H1 (cell line): ENCODE measurements at regions not wholly inside any gene's neighbourhood (a gene's known extent, or its start where the extent isn't known, plus 50 kb on each side); places are given as distances from the start of the nearest gene placed in this dataset.

Experiments
- CTCF ChIA-PET: fragments of 300-600 bp; sonication (Branson Sonifier 250); formaldehyde crosslinking; loops from one replicate; lab custom pipeline; 2021; ENCODE audit not compliant: partially characterized antibody; lab: Charles Lee
- POLR2A ChIA-PET: fragments of 300-600 bp; sonication (Branson Sonifier 250); formaldehyde crosslinking; loops from one replicate; lab custom pipeline; 2021; ENCODE audit warnings: inconsistent platforms; ENCODE audit not compliant: partially characterized antibody; lab: Charles Lee
- DNase-seq, 2 experiments: peaks; one replicate each; pipeline versions ENCODE4 v3.0.0 to v3.0.0-alpha.2; 2010 to 2022; ENCODE audit warnings: low spot score in 2 of 2, low read depth in 1 of 2, mixed read lengths in 1 of 2
- FAIRE-seq: peaks from 2 replicates; lab custom pipeline; 2011; peaks lifted over from hg19 to GRCh38; lab: Jason Lieb, UNC
- H2AFZ ChIP-seq: 2 replicates; pipeline ENCODE4 v1.8.1; 2012; ENCODE audit warnings: low read length, inconsistent platforms
- H2AK5ac ChIP-seq: 2 replicates; pipeline ENCODE4 v1.6.1; 2013; ENCODE audit warnings: low read depth, low read length
- H2BK120ac ChIP-seq: replicated peaks from 2 replicates; pipeline ENCODE3; 2013; ENCODE audit warnings: low read depth, low read length, inconsistent platforms
- H2BK12ac ChIP-seq: 2 replicates; pipeline ENCODE4 v1.6.1; 2013; ENCODE audit warnings: low read depth, low read length
- H2BK15ac ChIP-seq: 2 replicates; pipeline ENCODE4 v1.6.1; 2013; ENCODE audit warnings: low read length
- H2BK20ac ChIP-seq: 2 replicates; pipeline ENCODE4 v1.6.1; 2013; ENCODE audit warnings: low read length
- H2BK5ac ChIP-seq: 2 replicates; pipeline ENCODE4 v1.6.1; 2013; ENCODE audit warnings: low read depth, low read length
- H3K14ac ChIP-seq: 2 replicates; pipeline ENCODE4 v1.6.1; 2013; ENCODE audit warnings: inconsistent platforms; ENCODE audit not compliant: insufficient read length
- H3K18ac ChIP-seq: 2 replicates; pipeline ENCODE4 v1.6.1; 2013; ENCODE audit warnings: low read length; ENCODE audit errors: extremely low read depth
- H3K23ac ChIP-seq: 2 replicates; pipeline ENCODE4 v1.6.1; 2013; ENCODE audit warnings: inconsistent platforms; ENCODE audit not compliant: insufficient read length
- H3K23me2 ChIP-seq: 2 replicates; pipeline ENCODE4 v1.6.1; 2013; ENCODE audit warnings: low read depth, low read length
- H3K27ac ChIP-seq: 2 replicates; pipeline ENCODE4 v1.6.1; 2011; ENCODE audit warnings: low read depth, low read length, inconsistent platforms
- H3K27me3 ChIP-seq, 4 experiments: replicated peaks in 1 of 4; 1 replicate in 1 of 4; 2 replicates in 3 of 4; pipeline versions ENCODE4 v1.6.1 to v1.8.1; 2011 to 2013; ENCODE audit warnings: low read length in 3 of 4, mild to moderate bottlenecking in 3 of 4, inconsistent platforms in 2 of 4, mixed read lengths in 2 of 4, moderate library complexity in 1 of 4; ENCODE audit not compliant: control insufficient read depth in 3 of 4, insufficient read depth in 3 of 4; ENCODE audit errors: extremely low read depth in 1 of 4
- H3K36me3 ChIP-seq, 4 experiments: 2 replicates each; pipeline versions ENCODE4 v1.6.1 to v1.8.1; 2011 to 2013; ENCODE audit warnings: mild to moderate bottlenecking in 4 of 4, low read length in 3 of 4, moderate library complexity in 2 of 4, control low read depth in 1 of 4, inconsistent platforms in 1 of 4; ENCODE audit not compliant: insufficient read depth in 4 of 4, control insufficient read depth in 2 of 4
- H3K4ac ChIP-seq: replicated peaks from 2 replicates; pipeline ENCODE3; 2013; ENCODE audit warnings: low read length, low read depth, mixed read lengths, inconsistent platforms; ENCODE audit not compliant: insufficient read length
- H3K4me1 ChIP-seq, 4 experiments: replicated peaks in 1 of 4; 1 replicate in 1 of 4; 2 replicates in 3 of 4; pipeline versions ENCODE4 v1.6.1 to v1.8.1; 2011 to 2013; ENCODE audit warnings: low read length in 3 of 4, inconsistent platforms in 2 of 4, mixed read lengths in 1 of 4; ENCODE audit not compliant: insufficient read depth in 4 of 4, control insufficient read depth in 3 of 4
- H3K4me2 ChIP-seq, 2 experiments: 2 replicates each; pipeline versions ENCODE4 v1.6.1 to v1.8.1; 2011 to 2013; ENCODE audit warnings: low read depth in 2 of 2, low read length in 2 of 2, control low read depth in 1 of 2, inconsistent platforms in 1 of 2, mild to moderate bottlenecking in 1 of 2; ENCODE audit not compliant: insufficient read depth in 1 of 2
- H3K4me3 ChIP-seq, 4 experiments: fragments of 200-600, 300-600 bp in 1 of 4; sonication (generic), shearing (Covaris generic), sonication (Bioruptor Twin) in 1 of 4; 2 replicates each; pipeline versions ENCODE4 v1.5.1 to v1.8.1; 2011 to 2016; ENCODE audit warnings: low read length in 4 of 4, low read depth in 3 of 4, control low read depth in 2 of 4, inconsistent platforms in 2 of 4, mild to moderate bottlenecking in 2 of 4, mixed read lengths in 1 of 4, moderate library complexity in 1 of 4; ENCODE audit not compliant: insufficient read depth in 2 of 4; ENCODE audit errors: extremely low read depth in 1 of 4
- H3K56ac ChIP-seq: replicated peaks from 2 replicates; pipeline ENCODE3; 2013; ENCODE audit warnings: low read depth, mild to moderate bottlenecking, mixed read lengths, low read length, inconsistent platforms; ENCODE audit not compliant: insufficient read length
- H3K79me1 ChIP-seq: 2 replicates; pipeline ENCODE4 v1.6.1; 2013; ENCODE audit warnings: low read depth, low read length, control low read depth
- H3K79me2 ChIP-seq, 2 experiments: 2 replicates each; pipeline versions ENCODE4 v1.6.1 to v1.8.1; 2012 to 2013; ENCODE audit warnings: low read length in 2 of 2, mild to moderate bottlenecking in 2 of 2, inconsistent platforms in 1 of 2; ENCODE audit not compliant: insufficient read depth in 2 of 2, control insufficient read depth in 1 of 2
- H3K9ac ChIP-seq, 4 experiments: replicated peaks in 1 of 4; 1 replicate in 1 of 4; 2 replicates in 3 of 4; pipeline versions ENCODE4 v1.6.1 to v1.8.1; 2011 to 2013; ENCODE audit warnings: low read depth in 3 of 4, low read length in 3 of 4, control low read depth in 2 of 4, mild to moderate bottlenecking in 2 of 4, moderate library complexity in 2 of 4, inconsistent platforms in 1 of 4; ENCODE audit errors: extremely low read depth in 1 of 4
- H3K9me3 ChIP-seq, 2 experiments: 2 replicates each; pipeline versions ENCODE4 v1.6.1 to v1.8.1; 2012 to 2013; ENCODE audit warnings: mild to moderate bottlenecking in 2 of 2, moderate library complexity in 2 of 2, control low read depth in 1 of 2, inconsistent platforms in 1 of 2, low read depth in 1 of 2, low read length in 1 of 2, mixed read lengths in 1 of 2; ENCODE audit not compliant: insufficient read depth in 2 of 2
- H4K20me1 ChIP-seq, 2 experiments: replicated peaks in 1 of 2; 2 replicates each; pipeline versions ENCODE3 to v1.8.1; 2011 to 2013; ENCODE audit warnings: inconsistent platforms in 2 of 2, low read length in 2 of 2, mild to moderate bottlenecking in 1 of 2; ENCODE audit not compliant: insufficient read depth in 2 of 2, control insufficient read depth in 1 of 2
- H4K5ac ChIP-seq: 2 replicates; pipeline ENCODE4 v1.6.1; 2013; ENCODE audit warnings: low read length, low read depth, mixed read lengths, inconsistent platforms; ENCODE audit not compliant: insufficient read length
- H4K8ac ChIP-seq: 2 replicates; pipeline ENCODE4 v1.8.0; 2013; ENCODE audit warnings: mild to moderate bottlenecking, moderate library complexity, low read length, inconsistent platforms; ENCODE audit not compliant: insufficient read depth; ENCODE audit errors: extremely low read depth
- H4K91ac ChIP-seq: replicated peaks from 2 replicates; pipeline ENCODE3; 2013; ENCODE audit warnings: low read length, mixed read lengths, inconsistent platforms; ENCODE audit not compliant: insufficient read length
- RFX5 ChIP-seq: IDR thresholded peaks from 2 replicates; pipeline ENCODE4 v1.6.1; 2011; ENCODE audit warnings: low read depth, low read length, improper control_type of control experiment, borderline replicate concordance

GRCh38 chr12:88729196-88729595, 148.9 kb upstream of the KITLG start:
- FAIRE-seq (no peak), DNase-seq (no peak)
- no peak overlapping the region for H3K9ac ChIP-seq
- ChIA-PET CTCF (interaction anchor here (0.7 kb wide), 1 partner anchor 265 kb away, joined by 3 read pairs; no protein-coding TSS in a partner anchor), POLR2A (no interaction called here)
- H2BK15ac ChIP-seq, result no peak overlapping the region
- no peak overlapping the region for H3K23ac ChIP-seq
- H2BK120ac ChIP-seq, result no peak overlapping the region
- no peak overlapping the region for H4K5ac ChIP-seq
- H3K9me3 ChIP-seq, result no peaks in the 10 kb centered on the region
- no peaks in the 10 kb centered on the region for H3K79me1 ChIP-seq
- H3K56ac ChIP-seq, result no peak overlapping the region
- H3K27me3 ChIP-seq, result no peaks in the 10 kb centered on the region
- H2BK12ac ChIP-seq, result no peak overlapping the region
- no peaks in the 10 kb centered on the region for H3K36me3 ChIP-seq
- no peak overlapping the region for H4K91ac ChIP-seq
- no peaks in the 10 kb centered on the region; the same call in 1 of the 2 replicates for H3K23me2 ChIP-seq
- no peak overlapping the region for H2BK20ac ChIP-seq
- H3K4me3 ChIP-seq, result no peak overlapping the region
- H3K4me1 ChIP-seq, result no peaks in the 10 kb centered on the region
- H3K27ac ChIP-seq, result no peak overlapping the region
- TF ChIP-seq RFX5, result no peak
- no peak overlapping the region for H3K18ac ChIP-seq
- no peak overlapping the region for H3K14ac ChIP-seq
- no peak overlapping the region for H2BK5ac ChIP-seq
- peak overlapping the region; percentile 21; the same call in 1 of the 2 replicates for H2AFZ ChIP-seq
- H4K8ac ChIP-seq, result no peak overlapping the region
- no peak overlapping the region for H3K4me2 ChIP-seq
- no peak overlapping the region for H2AK5ac ChIP-seq
- no peaks in the 10 kb centered on the region for H3K79me2 ChIP-seq
- no peaks in the 10 kb centered on the region for H4K20me1 ChIP-seq
- H3K4ac ChIP-seq, result no peak overlapping the region
